ENCODE measurements at regions not wholly inside any gene's neighbourhood (a gene's known extent, or its start where the extent isn't known, plus 50 kb on each side); places are given as distances from the start of the nearest gene placed in this dataset.
"Not testable (repeated sequence)": the region's sequence is repeated elsewhere in the genome, so short reads cannot be mapped to it uniquely, and the experiment has no call there.

- not testable (repeated sequence) for TF ChIP-seq CTCF, POLR2A (IDR thresholded peaks at IDR 0.05)
These were observed 156.5 kb upstream of the CCNG1 start for GRCh38 chr5:163280897-163281296.

Measured in adrenal gland (tissue), 5 donors.